Thyroid gland (tissue), 4 donors: ENCODE measurements at regions not wholly inside any gene's neighbourhood (a gene's known extent, or its start where the extent isn't known, plus 50 kb on each side); places are given as distances from the start of the nearest gene placed in this dataset.

Experiments
- POLR2A ChIP-seq, 2 donors: fragments of 450-650 bp; IDR thresholded peaks; one replicate each; pipeline ENCODE4 v1.6.1; 2017; ENCODE audit warnings: antibody characterized with exemption in 2 of 2, mild to moderate bottlenecking in 2 of 2, moderate library complexity in 1 of 2
- TF ChIP-seq, protein P1 (sequence below), 6 experiments: fragments of 200-600 bp in 3 of 6; fragments of 450-650 bp in 3 of 6; sonication (generic) in 3 of 6; IDR thresholded peaks; one replicate each; pipeline ENCODE4 v1.5.1; 2016 to 2019; ENCODE audit warnings: antibody characterized with exemption in 6 of 6, mild to moderate bottlenecking in 2 of 6, inconsistent platforms in 1 of 6, moderate library complexity in 1 of 6

DNA sequence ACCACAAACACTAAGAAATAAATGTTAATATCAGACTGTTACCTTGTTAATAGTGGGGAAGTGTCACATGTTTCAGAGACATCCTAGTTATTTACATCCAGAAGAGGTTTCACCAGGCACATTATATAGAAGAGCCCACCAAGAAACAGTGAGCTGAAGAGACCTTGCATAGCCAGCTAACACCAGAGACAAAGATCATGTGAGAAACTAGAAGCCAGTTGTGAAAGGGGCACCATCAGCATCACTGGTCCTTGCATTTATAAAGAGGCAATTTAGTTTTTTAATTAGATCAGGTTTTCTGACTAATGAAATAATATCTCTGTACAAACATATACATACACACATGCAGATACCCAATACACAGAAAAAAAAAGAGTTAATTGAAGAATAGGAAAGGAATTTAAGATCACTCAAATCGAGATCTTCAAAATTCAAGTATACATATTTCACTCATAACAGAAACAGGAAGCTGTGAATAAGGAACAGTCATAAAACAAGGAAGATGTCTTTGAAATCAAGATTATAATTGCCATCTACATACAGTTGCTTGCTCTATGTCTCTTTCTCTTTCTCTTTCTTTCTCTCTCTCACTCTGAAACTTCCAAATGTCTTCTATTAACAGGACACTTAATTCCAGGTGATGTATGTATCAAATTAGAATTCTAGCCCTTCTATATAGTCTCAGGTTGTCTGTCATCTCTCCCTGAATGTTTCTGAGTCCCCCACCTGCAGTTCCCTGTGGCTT, 348.7 kb downstream of the ETS1 start:
- TF ChIP-seq, protein P1, sequence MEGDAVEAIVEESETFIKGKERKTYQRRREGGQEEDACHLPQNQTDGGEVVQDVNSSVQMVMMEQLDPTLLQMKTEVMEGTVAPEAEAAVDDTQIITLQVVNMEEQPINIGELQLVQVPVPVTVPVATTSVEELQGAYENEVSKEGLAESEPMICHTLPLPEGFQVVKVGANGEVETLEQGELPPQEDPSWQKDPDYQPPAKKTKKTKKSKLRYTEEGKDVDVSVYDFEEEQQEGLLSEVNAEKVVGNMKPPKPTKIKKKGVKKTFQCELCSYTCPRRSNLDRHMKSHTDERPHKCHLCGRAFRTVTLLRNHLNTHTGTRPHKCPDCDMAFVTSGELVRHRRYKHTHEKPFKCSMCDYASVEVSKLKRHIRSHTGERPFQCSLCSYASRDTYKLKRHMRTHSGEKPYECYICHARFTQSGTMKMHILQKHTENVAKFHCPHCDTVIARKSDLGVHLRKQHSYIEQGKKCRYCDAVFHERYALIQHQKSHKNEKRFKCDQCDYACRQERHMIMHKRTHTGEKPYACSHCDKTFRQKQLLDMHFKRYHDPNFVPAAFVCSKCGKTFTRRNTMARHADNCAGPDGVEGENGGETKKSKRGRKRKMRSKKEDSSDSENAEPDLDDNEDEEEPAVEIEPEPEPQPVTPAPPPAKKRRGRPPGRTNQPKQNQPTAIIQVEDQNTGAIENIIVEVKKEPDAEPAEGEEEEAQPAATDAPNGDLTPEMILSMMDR (IDR thresholded peaks at IDR 0.05) = no peak
- TF ChIP-seq POLR2A (IDR thresholded peaks at IDR 0.05) = no peak
